Panc1 (cell line): ENCODE measurements at regions not wholly inside any gene's neighbourhood (a gene's known extent, or its start where the extent isn't known, plus 50 kb on each side); places are given as distances from the start of the nearest gene placed in this dataset.

Experiments used
- ATAC-seq: fragments of 200-7000 bp; cut with Tn5 transposase; 2 replicates; pipeline ENCODE4 v1.9.1; 2020; ENCODE audit warnings: mild to moderate bottlenecking, moderate library complexity
- BruUV-seq: library from RNA; stranded (reverse); fragments of 400-500 nt; replicated peaks from 2 replicates; lab custom pipeline; 2021; lab: Mats Ljungman, UMichigan
- CTCF ChIA-PET: fragments of 300-600 bp; sonication (Branson Sonifier 250); formaldehyde crosslinking; loops from one replicate; lab custom pipeline; 2022; ENCODE audit warnings: antibody characterized with exemption; lab: Charles Lee
- POLR2A ChIA-PET: fragments of 300-600 bp; sonication (Branson Sonifier 250); formaldehyde crosslinking; loops from one replicate; lab custom pipeline; 2022; ENCODE audit warnings: antibody characterized with exemption; lab: Charles Lee
- DNase-seq: peaks from one replicate; pipeline ENCODE4 v3.0.0-alpha.2; 2010; ENCODE audit warnings: low read depth, low spot score
- H3K27ac ChIP-seq: 2 replicates; pipeline ENCODE4 v1.5.1; 2011; ENCODE audit warnings: mild to moderate bottlenecking, low read length, inconsistent platforms
- H3K27me3 ChIP-seq: fragments of 200-500 bp; sonication (Bioruptor generic); 2 replicates; pipeline ENCODE4 v1.6.0; 2014; ENCODE audit warnings: low read length, inconsistent platforms; ENCODE audit not compliant: control insufficient read depth, insufficient read depth
- H3K36me3 ChIP-seq: fragments of 200-500 bp; sonication (Bioruptor generic); 2 replicates; pipeline ENCODE4 v1.5.1; 2014; ENCODE audit warnings: inconsistent platforms, mild to moderate bottlenecking, low read length, moderate library complexity; ENCODE audit not compliant: control insufficient read depth, insufficient read depth
- H3K4me1 ChIP-seq: 2 replicates; pipeline ENCODE4 v1.5.1; 2011; ENCODE audit warnings: inconsistent platforms, mild to moderate bottlenecking, low read length, moderate library complexity; ENCODE audit not compliant: control insufficient read depth, insufficient read depth
- H3K4me3 ChIP-seq, 2 experiments: 2 replicates each; pipeline ENCODE4 v1.5.1; 2011 to 2012; ENCODE audit warnings: low read depth in 2 of 2, low read length in 2 of 2, mild to moderate bottlenecking in 2 of 2, inconsistent platforms in 1 of 2, moderate library complexity in 1 of 2
- H3K9me3 ChIP-seq: fragments of 200-500 bp; sonication (Bioruptor generic); 2 replicates; pipeline ENCODE4 v1.5.1; 2014; ENCODE audit warnings: low read depth, mild to moderate bottlenecking, inconsistent platforms, low read length, moderate library complexity; ENCODE audit not compliant: control insufficient read depth, insufficient read depth
- POLR2AphosphoS5 ChIP-seq: IDR thresholded peaks from 2 replicates; pipeline ENCODE4 v1.6.1; 2012; ENCODE audit warnings: mild to moderate bottlenecking, low read depth, low read length, moderate library complexity
- SIN3A ChIP-seq: IDR thresholded peaks from 2 replicates; pipeline ENCODE4 v1.6.1; 2012; ENCODE audit warnings: low read depth, mild to moderate bottlenecking, low read length, moderate library complexity, borderline replicate concordance; ENCODE audit not compliant: insufficient read depth
- TCF7L2 ChIP-seq: IDR thresholded peaks from 2 replicates; pipeline ENCODE4 v1.6.1; 2011; ENCODE audit warnings: mild to moderate bottlenecking, low read depth, low read length, inconsistent platforms
- in situ Hi-C: cut with HindIII; loops from 2 replicates; pipeline ENCODE4 v1.10.0; 2016; ENCODE audit warnings: low sequenced_read_pairs, low pct_unique_long_range_greater_than_20kb
- intact Hi-C: fragments of 100-400 bp; cut with micrococcal nuclease; formaldehyde crosslinking; loops from one replicate; pipeline ENCODE4 v1.10.0; 2022; ENCODE audit not compliant: unreplicated experiment
- TF ChIP-seq, protein P1 (sequence below), 2 experiments: IDR thresholded peaks; 2 replicates each; pipeline ENCODE4 v1.6.1; 2011 to 2012; ENCODE audit warnings: low read depth in 2 of 2, control low read depth in 1 of 2, low read length in 1 of 2, mild to moderate bottlenecking in 1 of 2, moderate library complexity in 1 of 2; ENCODE audit not compliant: insufficient read depth in 1 of 2
- TF ChIP-seq, protein P2 (sequence below): fragments of 450-650 bp; IDR thresholded peaks from 2 replicates; pipeline ENCODE4 v1.5.1; 2017; ENCODE audit warnings: mild to moderate bottlenecking

DNA sequence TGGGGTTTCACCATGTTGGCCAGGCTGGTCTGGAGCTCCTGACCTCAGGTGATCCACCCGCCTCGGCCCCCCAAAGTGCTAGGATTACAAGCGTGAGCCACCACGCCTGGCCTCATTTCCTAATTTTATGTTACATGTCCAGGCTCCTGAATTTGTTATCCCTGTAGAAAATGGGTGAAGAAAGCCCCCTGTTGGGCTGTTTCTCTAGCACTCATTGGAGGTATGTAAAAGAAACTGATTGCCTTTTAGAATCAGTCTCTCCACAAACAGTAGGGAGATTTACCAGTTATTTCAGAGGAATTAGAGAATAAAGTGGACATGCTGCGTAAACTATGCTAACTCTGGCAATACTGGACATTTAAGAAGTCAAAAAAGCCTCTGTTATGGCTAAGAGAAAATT, 364.1 kb upstream of the TBL1XR1 start:
- no peaks in the 10 kb centered on the region for H3K27me3 ChIP-seq
- in situ Hi-C loops, result no loop called here
- no TSS peak for BruUV-seq
- no peaks in the 10 kb centered on the region for H3K9me3 ChIP-seq
- DNase-seq, result no peak
- H3K4me1 ChIP-seq, result no peaks in the 10 kb centered on the region
- intact Hi-C loops, result no loop called here
- ChIA-PET CTCF (no interaction called here), POLR2A (no interaction called here)
- no peak overlapping the region for H3K27ac ChIP-seq
- no peaks in the 10 kb centered on the region for H3K36me3 ChIP-seq
- TF ChIP-seq, protein P1, sequence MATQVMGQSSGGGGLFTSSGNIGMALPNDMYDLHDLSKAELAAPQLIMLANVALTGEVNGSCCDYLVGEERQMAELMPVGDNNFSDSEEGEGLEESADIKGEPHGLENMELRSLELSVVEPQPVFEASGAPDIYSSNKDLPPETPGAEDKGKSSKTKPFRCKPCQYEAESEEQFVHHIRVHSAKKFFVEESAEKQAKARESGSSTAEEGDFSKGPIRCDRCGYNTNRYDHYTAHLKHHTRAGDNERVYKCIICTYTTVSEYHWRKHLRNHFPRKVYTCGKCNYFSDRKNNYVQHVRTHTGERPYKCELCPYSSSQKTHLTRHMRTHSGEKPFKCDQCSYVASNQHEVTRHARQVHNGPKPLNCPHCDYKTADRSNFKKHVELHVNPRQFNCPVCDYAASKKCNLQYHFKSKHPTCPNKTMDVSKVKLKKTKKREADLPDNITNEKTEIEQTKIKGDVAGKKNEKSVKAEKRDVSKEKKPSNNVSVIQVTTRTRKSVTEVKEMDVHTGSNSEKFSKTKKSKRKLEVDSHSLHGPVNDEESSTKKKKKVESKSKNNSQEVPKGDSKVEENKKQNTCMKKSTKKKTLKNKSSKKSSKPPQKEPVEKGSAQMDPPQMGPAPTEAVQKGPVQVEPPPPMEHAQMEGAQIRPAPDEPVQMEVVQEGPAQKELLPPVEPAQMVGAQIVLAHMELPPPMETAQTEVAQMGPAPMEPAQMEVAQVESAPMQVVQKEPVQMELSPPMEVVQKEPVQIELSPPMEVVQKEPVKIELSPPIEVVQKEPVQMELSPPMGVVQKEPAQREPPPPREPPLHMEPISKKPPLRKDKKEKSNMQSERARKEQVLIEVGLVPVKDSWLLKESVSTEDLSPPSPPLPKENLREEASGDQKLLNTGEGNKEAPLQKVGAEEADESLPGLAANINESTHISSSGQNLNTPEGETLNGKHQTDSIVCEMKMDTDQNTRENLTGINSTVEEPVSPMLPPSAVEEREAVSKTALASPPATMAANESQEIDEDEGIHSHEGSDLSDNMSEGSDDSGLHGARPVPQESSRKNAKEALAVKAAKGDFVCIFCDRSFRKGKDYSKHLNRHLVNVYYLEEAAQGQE (IDR thresholded peaks at IDR 0.05; ENCODE audit: insufficient read depth in 1 of 2, low read depth in 2 of 2, low read length in 1 of 2), result no peak
- TF ChIP-seq, protein P2, sequence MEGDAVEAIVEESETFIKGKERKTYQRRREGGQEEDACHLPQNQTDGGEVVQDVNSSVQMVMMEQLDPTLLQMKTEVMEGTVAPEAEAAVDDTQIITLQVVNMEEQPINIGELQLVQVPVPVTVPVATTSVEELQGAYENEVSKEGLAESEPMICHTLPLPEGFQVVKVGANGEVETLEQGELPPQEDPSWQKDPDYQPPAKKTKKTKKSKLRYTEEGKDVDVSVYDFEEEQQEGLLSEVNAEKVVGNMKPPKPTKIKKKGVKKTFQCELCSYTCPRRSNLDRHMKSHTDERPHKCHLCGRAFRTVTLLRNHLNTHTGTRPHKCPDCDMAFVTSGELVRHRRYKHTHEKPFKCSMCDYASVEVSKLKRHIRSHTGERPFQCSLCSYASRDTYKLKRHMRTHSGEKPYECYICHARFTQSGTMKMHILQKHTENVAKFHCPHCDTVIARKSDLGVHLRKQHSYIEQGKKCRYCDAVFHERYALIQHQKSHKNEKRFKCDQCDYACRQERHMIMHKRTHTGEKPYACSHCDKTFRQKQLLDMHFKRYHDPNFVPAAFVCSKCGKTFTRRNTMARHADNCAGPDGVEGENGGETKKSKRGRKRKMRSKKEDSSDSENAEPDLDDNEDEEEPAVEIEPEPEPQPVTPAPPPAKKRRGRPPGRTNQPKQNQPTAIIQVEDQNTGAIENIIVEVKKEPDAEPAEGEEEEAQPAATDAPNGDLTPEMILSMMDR, result no peak
- H3K4me3 ChIP-seq, result no peak overlapping the region
- no peak for ATAC-seq

DNA sequence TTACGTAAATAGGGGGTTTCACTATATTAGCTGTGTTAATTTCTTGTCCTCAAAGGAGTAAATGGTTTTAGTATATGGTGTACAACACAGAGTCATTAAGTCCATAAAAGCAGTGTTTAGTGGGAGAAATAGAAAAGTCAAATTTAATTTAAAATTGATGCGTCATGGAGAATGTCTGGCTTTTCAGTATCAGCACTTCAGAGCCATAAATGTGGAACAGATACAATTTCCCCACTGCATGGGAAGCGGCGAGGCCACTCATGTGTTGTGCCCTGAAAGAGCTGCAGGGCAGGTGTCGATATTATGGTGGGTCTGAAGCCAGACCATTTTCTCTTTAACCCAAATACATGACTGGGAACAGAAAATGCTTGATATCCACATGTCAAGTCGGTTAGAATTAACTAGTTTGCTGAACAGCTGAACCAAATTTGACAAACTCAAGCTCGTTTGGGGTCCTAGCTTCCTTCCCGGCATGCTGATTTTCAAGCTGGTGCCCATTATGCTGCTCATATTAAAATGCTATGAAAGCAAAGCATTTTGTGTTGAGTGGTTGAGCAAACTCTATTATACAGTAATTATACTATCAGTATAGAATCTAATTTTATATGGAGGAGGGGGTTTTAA, 364.6 kb upstream of the TBL1XR1 start:
- H3K36me3 ChIP-seq, result no peaks in the 10 kb centered on the region
- H3K9me3 ChIP-seq, result no peaks in the 10 kb centered on the region
- no peaks in the 10 kb centered on the region for H3K27me3 ChIP-seq
- POLR2A ChIA-PET, result no interaction called here
- ATAC-seq, result no peak
- CTCF ChIA-PET, result no interaction called here
- DNase-seq, result no peak
- BruUV-seq, result no TSS peak
- H3K4me3 ChIP-seq, result no peak overlapping the region
- intact Hi-C loops, result no loop called here
- no peaks in the 10 kb centered on the region for H3K4me1 ChIP-seq
- no peak for TF ChIP-seq SIN3A
- TF ChIP-seq, protein P1 (IDR thresholded peaks at IDR 0.05; ENCODE audit: insufficient read depth in 1 of 2, low read depth in 2 of 2, low read length in 1 of 2), result no peak
- TF ChIP-seq, protein P2, result no peak
- no peak for TF ChIP-seq POLR2AphosphoS5
- no peak for TF ChIP-seq TCF7L2
- no peak overlapping the region for H3K27ac ChIP-seq
- in situ Hi-C loops, result no loop called here
